Adipocyte (in vitro differentiated cells): ENCODE measurements at regions not wholly inside any gene's neighbourhood (a gene's known extent, or its start where the extent isn't known, plus 50 kb on each side); places are given as distances from the start of the nearest gene placed in this dataset.

Experiments
- DNase-seq: peaks from one replicate; pipeline ENCODE4 v3.0.0-alpha.2; 2015; ENCODE audit warnings: low read depth
- H3K27me3 ChIP-seq: replicated peaks from 2 replicates; pipeline ENCODE4 v1.7.0; 2013; ENCODE audit warnings: mild to moderate bottlenecking, low read length, moderate library complexity; ENCODE audit not compliant: control insufficient read depth, insufficient read depth
- H3K36me3 ChIP-seq: 2 replicates; pipeline ENCODE4 v1.7.0; 2013; ENCODE audit warnings: low read length, mild to moderate bottlenecking, moderate library complexity; ENCODE audit not compliant: control insufficient read depth, insufficient read depth, severe bottlenecking
- H3K4me1 ChIP-seq: 2 replicates; pipeline ENCODE4 v1.7.0; 2013; ENCODE audit warnings: mild to moderate bottlenecking, low read length, moderate library complexity; ENCODE audit not compliant: control insufficient read depth, insufficient read depth
- H3K4me3 ChIP-seq: 2 replicates; pipeline ENCODE4 v1.7.0; 2013; ENCODE audit warnings: mild to moderate bottlenecking, low read length, moderate library complexity
- H3K9ac ChIP-seq: 2 replicates; pipeline ENCODE4 v1.7.0; 2013; ENCODE audit warnings: mild to moderate bottlenecking, low read length, moderate library complexity
- H3K9me3 ChIP-seq: 2 replicates; pipeline ENCODE4 v1.7.0; 2013; ENCODE audit warnings: mild to moderate bottlenecking, low read length, moderate library complexity; ENCODE audit not compliant: control insufficient read depth

DNA sequence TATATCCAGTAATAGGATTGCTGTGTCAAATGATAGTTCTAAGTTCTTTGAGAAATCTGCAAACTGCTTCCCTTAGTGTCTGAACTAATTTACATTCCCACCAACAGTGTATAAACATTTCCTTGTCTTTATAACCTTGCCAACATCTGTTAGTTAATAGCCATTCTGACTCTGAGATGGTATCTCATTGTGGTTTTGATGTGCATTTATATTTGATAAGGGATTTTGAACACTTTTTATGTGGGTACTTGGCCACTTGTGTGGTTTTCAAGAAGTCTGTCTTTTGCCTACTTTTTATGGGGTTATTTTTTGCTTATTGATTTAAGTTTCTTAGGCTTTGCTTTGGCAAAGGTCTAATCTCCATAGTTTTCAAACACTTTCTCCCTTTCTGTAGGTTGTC is 189.9 kb upstream of the CXCL13 start:
- Histone ChIP-seq H3K9ac (no peak overlapping the region), H3K27me3 (peaks cover 54% of the 10 kb centered on the region)
- DNase-seq: no peak

DNA sequence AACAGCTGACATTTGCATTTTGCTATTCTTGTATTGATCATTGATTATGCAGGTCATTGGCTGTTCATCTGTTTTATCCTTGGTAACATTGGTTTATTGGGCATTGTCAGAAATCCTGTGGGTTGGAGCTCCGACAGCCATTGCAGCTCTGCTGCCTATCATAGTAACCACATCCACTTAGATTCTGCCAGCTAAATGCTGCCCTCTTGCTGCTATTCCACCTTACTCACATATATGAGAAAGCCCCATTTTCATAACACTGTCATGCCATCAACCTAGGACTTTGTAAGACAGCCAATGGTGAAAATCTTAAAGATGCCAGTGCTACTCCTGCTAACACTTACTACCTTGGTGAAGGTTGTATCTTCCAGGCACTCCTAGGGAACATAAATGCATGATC is 187.3 kb upstream of the CXCL13 start:
- Histone ChIP-seq H3K36me3 (no peaks in the 10 kb centered on the region), H3K9ac (no peak overlapping the region), H3K27me3 (peaks cover 41% of the 10 kb centered on the region), H3K4me3 (no peak overlapping the region), H3K4me1 (no peaks in the 10 kb centered on the region), H3K9me3 (no peaks in the 10 kb centered on the region)
- DNase-seq: peak; percentile 9

More for the DNA sequence above, 189.9 kb upstream of the CXCL13 start:
- no peak overlapping the region for H3K4me3 ChIP-seq
- H3K4me1 ChIP-seq: no peaks in the 10 kb centered on the region
- H3K36me3 ChIP-seq: no peaks in the 10 kb centered on the region
- no peaks in the 10 kb centered on the region for H3K9me3 ChIP-seq

DNA sequence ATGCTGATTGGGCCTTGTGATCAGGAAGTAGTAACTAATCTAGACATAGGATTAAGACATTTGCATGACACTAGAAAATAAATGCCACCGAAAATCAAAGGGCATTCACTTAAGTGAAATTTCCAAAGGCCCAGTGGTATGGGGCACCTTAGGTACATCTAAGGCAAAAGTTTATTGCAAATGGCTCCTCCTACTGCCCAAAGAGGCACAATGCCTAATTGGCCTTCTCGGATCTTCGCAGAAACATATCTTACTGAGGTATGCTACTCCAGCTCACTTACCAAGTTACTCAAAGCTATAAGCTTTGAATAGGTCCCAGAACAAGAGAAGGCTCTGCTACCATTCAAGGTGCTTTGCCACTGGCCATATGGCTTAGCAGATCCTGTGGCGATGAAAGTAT is 174.8 kb upstream of the CXCL13 start:
- peaks cover 5% of the 10 kb centered on the region for H3K27me3 ChIP-seq
- no peak overlapping the region for H3K9ac ChIP-seq
- no peak overlapping the region for H3K4me3 ChIP-seq
- H3K36me3 ChIP-seq: no peaks in the 10 kb centered on the region
- DNase-seq: no peak
- peaks cover 8% of the 10 kb centered on the region for H3K4me1 ChIP-seq
- no peaks in the 10 kb centered on the region for H3K9me3 ChIP-seq

DNA sequence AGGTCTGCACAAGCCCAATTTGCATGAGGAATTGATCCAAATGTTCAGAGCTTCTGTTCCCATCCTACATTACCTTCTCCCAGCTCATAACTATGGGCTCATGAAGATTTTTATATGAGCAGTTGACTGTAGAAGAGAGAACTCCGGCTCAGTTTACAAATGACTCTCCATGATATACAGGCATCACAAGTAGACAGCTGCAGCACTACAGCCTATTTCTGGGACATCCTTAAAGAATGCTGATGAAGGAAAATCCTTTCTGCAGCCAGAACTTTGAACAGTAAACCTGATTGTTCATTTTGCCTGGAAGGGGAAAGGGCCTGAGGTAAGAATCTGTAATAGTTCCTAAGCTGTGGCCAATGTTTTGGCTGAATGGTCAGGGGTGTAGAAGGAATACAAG is 174.1 kb upstream of the CXCL13 start:
- no peaks in the 10 kb centered on the region for H3K36me3 ChIP-seq
- peaks cover 8% of the 10 kb centered on the region for H3K4me1 ChIP-seq
- no peak overlapping the region for H3K4me3 ChIP-seq
- H3K9me3 ChIP-seq: no peaks in the 10 kb centered on the region
- no peak overlapping the region for H3K9ac ChIP-seq
- DNase-seq: no peak
- H3K27me3 ChIP-seq: peaks cover 5% of the 10 kb centered on the region

DNA sequence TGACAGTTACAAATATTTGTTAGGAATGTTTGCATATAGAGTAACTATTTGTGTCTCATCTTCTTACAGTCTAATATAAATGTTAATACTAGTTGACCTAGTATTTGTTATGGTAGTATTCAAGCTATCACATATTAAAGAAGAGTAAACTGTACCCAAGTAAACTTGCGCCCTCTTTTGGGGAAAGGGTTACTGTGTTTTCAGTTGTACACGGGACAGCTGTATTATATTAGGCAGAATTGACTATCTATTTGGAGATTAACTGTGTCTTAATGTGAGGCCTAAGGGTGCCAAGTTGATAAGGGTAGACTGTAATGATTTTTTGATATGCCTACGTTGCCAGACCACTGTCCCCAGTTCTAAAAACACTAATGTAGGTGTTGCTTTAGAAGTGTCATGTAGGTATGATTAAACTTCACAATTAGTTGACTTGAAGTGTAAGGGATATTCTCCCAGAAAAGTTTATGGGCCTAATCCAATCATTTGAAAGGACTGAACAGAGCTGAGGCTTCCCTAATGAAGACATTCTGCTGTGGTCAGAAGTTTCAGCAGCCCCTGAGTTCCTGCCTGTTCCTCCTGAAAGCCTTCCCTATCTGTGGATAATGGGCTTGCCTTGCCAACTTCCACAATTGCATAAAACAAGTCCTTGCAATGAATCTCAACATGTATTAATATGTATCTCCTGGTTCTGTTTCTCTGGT is 172.8 kb upstream of the CXCL13 start:
- H3K9ac ChIP-seq: no peak overlapping the region
- no peaks in the 10 kb centered on the region for H3K9me3 ChIP-seq
- peaks cover 8% of the 10 kb centered on the region for H3K4me1 ChIP-seq
- DNase-seq: no peak
- no peaks in the 10 kb centered on the region for H3K36me3 ChIP-seq
- H3K27me3 ChIP-seq: no peaks in the 10 kb centered on the region
- no peak overlapping the region for H3K4me3 ChIP-seq

DNA sequence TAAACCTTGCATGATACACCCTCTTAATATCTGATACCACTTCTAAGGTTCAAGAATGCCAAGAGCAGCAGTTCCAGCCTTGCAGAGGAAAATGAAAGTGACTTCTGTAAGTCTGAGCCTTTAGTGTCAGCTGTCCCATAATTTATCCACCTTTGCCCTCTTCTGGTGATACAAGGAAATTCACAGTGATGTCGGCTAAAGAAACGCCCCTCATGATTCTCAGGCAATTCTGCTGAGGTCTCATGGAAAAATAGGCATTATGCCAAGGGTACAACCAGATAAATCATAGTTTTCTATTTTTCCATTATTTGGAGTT is 172.2 kb upstream of the CXCL13 start:
- H3K36me3 ChIP-seq: no peaks in the 10 kb centered on the region
- H3K9ac ChIP-seq: no peak overlapping the region

DNA sequence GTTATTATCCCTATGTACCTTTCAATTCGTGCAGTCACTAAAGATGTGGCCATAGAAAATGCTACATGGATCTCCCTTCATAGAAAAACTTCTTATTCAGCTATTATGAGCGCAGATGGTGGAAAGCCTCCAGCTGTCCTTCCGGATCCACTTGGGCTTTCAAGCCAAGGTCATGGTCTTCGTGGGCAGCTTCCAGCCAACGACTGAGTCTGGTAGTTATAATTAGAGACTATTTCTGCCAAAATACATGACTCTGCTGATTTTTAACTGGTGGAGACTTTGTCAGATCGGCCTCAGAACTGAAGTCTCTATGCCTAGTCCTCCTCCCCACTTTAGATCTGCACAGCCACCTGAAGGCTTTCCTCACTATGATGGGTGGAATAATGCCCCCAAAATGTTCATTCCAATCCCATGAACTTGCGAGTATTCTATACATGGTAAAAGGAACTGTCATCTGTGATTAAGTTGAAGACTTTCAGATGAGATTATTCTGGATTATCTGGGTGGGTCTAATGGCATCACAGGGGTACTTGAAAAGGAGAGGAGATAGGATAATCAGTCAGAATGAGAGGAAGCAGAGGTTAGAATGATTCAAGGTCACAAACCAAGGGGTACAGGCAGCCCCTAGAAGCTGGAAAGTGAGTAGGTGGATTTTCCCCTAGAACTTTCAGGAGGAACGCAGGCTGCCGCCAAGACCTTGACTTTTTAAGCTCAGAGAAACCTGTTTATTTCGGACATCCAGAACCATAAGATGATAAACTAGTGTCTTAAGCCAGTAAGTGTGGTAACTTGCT is 171.1 kb upstream of the CXCL13 start:
- Histone ChIP-seq H3K4me3 (no peak overlapping the region), H3K27me3 (no peaks in the 10 kb centered on the region), H3K36me3 (no peaks in the 10 kb centered on the region), H3K9ac (no peak overlapping the region), H3K4me1 (peaks cover 8% of the 10 kb centered on the region), H3K9me3 (no peaks in the 10 kb centered on the region)
- no peak for DNase-seq

More for the DNA sequence above, 172.2 kb upstream of the CXCL13 start:
- Histone ChIP-seq H3K4me1 (peaks cover 8% of the 10 kb centered on the region), H3K27me3 (no peaks in the 10 kb centered on the region), H3K9me3 (no peaks in the 10 kb centered on the region), H3K4me3 (no peak overlapping the region)
- peak; percentile 65 for DNase-seq

DNA sequence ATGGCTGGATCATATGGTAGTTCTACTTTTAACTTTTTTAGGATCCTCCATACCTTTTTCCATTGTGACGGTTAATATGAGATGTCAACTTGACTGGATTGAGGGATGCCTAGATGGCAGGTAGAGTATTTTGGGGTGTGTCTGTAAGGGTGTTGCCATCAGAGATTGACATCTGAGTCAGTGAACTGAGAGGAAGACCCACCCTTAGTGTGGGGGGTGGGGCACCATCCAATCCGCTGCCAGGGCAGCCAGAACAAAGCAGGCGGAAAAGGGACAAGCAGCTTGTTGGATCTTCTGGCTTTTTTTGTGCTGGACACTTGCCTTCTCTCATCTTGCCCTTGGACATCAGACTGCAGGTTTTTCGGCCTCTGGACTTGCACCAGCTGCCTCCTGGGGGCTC is 168.5 kb upstream of the CXCL13 start:
- Histone ChIP-seq H3K36me3 (no peaks in the 10 kb centered on the region), H3K4me1 (peaks cover 8% of the 10 kb centered on the region), H3K9me3 (no peaks in the 10 kb centered on the region), H3K4me3 (no peak overlapping the region), H3K27me3 (no peaks in the 10 kb centered on the region), H3K9ac (no peak overlapping the region)
- DNase-seq: no peak

DNA sequence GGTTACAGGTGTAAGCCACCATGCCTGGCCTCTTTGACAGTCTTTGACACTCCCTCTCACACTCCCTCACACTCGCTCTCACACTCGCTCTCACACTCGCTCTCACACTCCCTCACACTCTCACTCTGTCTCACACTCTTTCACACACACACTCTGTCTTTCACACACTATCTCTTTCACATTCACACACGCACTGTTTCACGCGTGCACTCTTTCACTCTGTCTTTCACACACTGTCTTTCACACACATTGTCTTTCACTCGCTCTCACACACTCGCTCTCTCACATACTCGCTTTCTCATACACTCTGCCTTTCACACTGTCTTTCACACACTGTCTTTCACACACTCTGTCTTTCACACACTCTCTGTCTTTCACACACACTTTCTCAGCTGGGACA is 167.1 kb upstream of the CXCL13 start:
- H3K9ac ChIP-seq: no peak overlapping the region
- DNase-seq: no peak
- peaks cover 8% of the 10 kb centered on the region for H3K4me1 ChIP-seq
- H3K4me3 ChIP-seq: no peak overlapping the region
- no peaks in the 10 kb centered on the region for H3K27me3 ChIP-seq
- H3K36me3 ChIP-seq: no peaks in the 10 kb centered on the region
- no peaks in the 10 kb centered on the region for H3K9me3 ChIP-seq

DNA sequence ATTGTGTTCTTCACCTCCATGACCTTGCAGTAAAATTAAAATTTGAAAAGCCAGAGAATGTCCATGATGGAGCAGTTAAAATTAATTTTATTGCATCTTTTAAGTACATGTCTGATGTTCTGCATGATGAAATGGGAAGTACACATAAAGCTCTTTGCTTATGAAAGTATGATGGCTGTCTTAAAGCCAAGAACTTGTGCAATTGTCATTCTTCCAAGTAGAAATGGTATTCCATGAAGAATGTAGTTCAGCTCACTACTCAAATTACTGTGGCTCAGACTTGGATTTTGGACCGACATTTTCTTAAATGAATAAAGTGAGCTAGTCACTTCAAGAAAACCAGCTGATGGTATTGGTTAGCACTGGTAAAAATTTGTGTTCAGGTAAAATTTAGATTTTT is 161.7 kb upstream of the CXCL13 start:
- peaks cover 4% of the 10 kb centered on the region for H3K4me1 ChIP-seq
- no peaks in the 10 kb centered on the region for H3K36me3 ChIP-seq
- H3K9me3 ChIP-seq: no peaks in the 10 kb centered on the region
- no peak overlapping the region for H3K9ac ChIP-seq
- DNase-seq: peak; percentile 90
- no peaks in the 10 kb centered on the region for H3K27me3 ChIP-seq
- H3K4me3 ChIP-seq: no peak overlapping the region

DNA sequence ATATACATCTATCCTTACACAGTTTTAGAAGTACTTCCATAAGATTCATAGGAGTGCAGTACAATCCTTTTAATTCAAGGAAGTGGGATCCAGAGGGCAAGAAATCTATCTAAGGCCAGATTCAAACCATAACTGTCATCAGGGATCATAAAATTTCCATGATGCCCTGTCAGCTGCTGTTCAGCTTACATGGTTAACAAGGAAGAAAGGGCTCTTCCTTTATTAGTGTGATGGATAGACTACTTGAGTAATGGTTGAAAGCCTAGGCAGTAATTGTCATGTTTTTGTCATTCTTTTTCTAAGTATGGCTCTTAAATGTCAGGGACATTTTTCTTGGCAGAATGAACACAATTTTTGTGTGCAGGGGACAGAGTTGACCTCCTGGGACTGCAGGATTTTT is 159.8 kb upstream of the CXCL13 start:
- Histone ChIP-seq H3K4me3 (no peak overlapping the region), H3K36me3 (no peaks in the 10 kb centered on the region), H3K27me3 (no peaks in the 10 kb centered on the region), H3K9me3 (no peaks in the 10 kb centered on the region), H3K9ac (no peak overlapping the region), H3K4me1 (peaks cover 11% of the 10 kb centered on the region)
- no peak for DNase-seq
